Testis (tissue), 2 donors: ENCODE measurements at regions not wholly inside any gene's neighbourhood (a gene's known extent, or its start where the extent isn't known, plus 50 kb on each side); places are given as distances from the start of the nearest gene placed in this dataset.

Source experiments
- DNase-seq: peaks from one replicate; pipeline ENCODE4 v3.0.0-alpha.2; 2019
- H3K27ac ChIP-seq, 2 donors: fragments of 200-600 bp; sonication (generic); one replicate each; pipeline ENCODE4 v1.5.1; 2019
- H3K27me3 ChIP-seq: fragments of 200-600 bp; sonication (generic); one replicate; pipeline ENCODE4 v1.5.1; 2019
- H3K36me3 ChIP-seq: fragments of 200-600 bp; sonication (generic); one replicate; pipeline ENCODE4 v1.5.1; 2017; ENCODE audit warnings: low read depth; ENCODE audit errors: missing control alignments
- H3K4me1 ChIP-seq: fragments of 200-600 bp; sonication (generic); one replicate; pipeline ENCODE4 v1.5.1; 2019
- H3K4me3 ChIP-seq, 2 donors: fragments of 200-600 bp; sonication (generic); one replicate each; pipeline ENCODE4 v1.5.1; 2017 to 2019
- H3K9me3 ChIP-seq: fragments of 200-600 bp; sonication (generic); one replicate; pipeline ENCODE4 v1.5.1; 2017
- CTCF ChIP-seq, 3 experiments: fragments of 450-650 bp in 2 of 3; fragments of 200-600 bp in 1 of 3; sonication (generic) in 1 of 3; IDR thresholded peaks; one replicate each; pipeline ENCODE4 v1.5.1; 2016 to 2019; ENCODE audit warnings: antibody characterized with exemption in 3 of 3, mild to moderate bottlenecking in 2 of 3, moderate library complexity in 1 of 3
- POLR2A ChIP-seq: fragments of 450-650 bp; IDR thresholded peaks from one replicate; pipeline ENCODE4 v1.6.1; 2017; ENCODE audit warnings: antibody characterized with exemption, mild to moderate bottlenecking, moderate library complexity
- WGBS, 2 donors: methylation state at CpG; one replicate each; pipeline ENCODE4 v1.1.5; 2018; 5-methylcytosine and 5-hydroxymethylcytosine counted together
- intact Hi-C: fragments of 100-400 bp; cut with DNase I; formaldehyde crosslinking; loops from one replicate; pipeline ENCODE4 v1.15.1; 2023; ENCODE audit warnings: low total_unique reads

GRCh38 chr13:79966493-79966895 is 374.4 kb downstream of the SPRY2 start:
- H3K4me1 ChIP-seq = no peaks in the 10 kb centered on the region
- H3K4me3 ChIP-seq = no peak overlapping the region
- TF ChIP-seq CTCF (IDR thresholded peaks at IDR 0.05) = no peak
- TF ChIP-seq POLR2A = no peak
- H3K9me3 ChIP-seq = no peaks in the 10 kb centered on the region
- DNase-seq = no peak
- no peak overlapping the region for H3K27ac ChIP-seq
- H3K27me3 ChIP-seq = no peaks in the 10 kb centered on the region
- 59 to 60% methylated on average over 2 of the region's 2 CpGs for WGBS, 2 donors
- intact Hi-C loops = no loop called here
- H3K36me3 ChIP-seq = no peaks in the 10 kb centered on the region

DNA sequence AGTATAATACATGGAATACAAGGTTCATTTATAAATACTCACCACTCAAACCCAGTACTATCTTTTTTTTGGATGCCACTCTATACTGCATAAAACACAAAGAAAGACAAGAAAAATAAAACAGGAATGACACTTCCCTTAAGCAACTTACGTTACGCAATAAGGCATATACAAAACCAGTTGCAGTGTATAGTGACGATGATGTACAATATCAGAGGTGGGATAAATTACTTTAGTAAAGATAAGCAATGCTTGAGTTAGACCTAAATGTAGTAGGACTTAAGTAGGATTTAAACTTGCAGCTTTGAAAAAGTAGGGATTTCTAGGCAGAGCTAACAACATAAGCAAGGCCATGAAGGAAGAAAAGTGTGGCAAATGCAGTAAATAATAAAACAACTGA is 374.9 kb downstream of the SPRY2 start:
- Histone ChIP-seq H3K36me3 (no peaks in the 10 kb centered on the region), H3K27ac (no peak overlapping the region), H3K4me3 (no peak overlapping the region), H3K27me3 (no peaks in the 10 kb centered on the region), H3K9me3 (no peaks in the 10 kb centered on the region), H3K4me1 (no peaks in the 10 kb centered on the region)
- DNase-seq = no peak
- 91 to 96% methylated on average over 3 of the region's 3 CpGs for whole genome bisulfite sequencing, 2 donors
- no peak for TF ChIP-seq CTCF (IDR thresholded peaks at IDR 0.05)
- no peak for TF ChIP-seq POLR2A
- intact Hi-C loops = no loop called here

DNA sequence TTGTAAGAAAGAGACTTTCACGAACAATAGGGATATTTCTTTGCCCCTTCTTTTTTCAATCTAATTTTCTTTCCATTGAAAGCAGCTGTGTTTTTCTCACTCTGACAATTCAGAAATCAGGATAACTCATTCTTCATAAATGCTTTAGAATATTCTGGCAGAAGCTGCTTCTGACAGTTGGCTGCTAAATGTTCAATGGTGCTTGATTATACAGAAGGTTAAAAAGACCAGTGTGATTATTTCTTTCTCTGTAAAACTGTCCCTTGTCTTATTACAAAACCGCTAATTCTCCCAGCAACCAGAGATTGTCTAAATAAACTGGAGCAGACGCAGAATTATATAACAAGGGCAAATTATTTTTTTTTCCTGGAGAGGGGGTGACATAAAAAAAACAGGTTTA is 394.4 kb downstream of the SPRY2 start:
- Histone ChIP-seq H3K4me1 (no peaks in the 10 kb centered on the region), H3K27me3 (no peaks in the 10 kb centered on the region), H3K27ac (no peak overlapping the region), H3K36me3 (no peaks in the 10 kb centered on the region), H3K9me3 (no peaks in the 10 kb centered on the region), H3K4me3 (no peak overlapping the region)
- intact Hi-C loops = no loop called here
- no peak for DNase-seq
- WGBS, 2 donors = 89 to 96% methylated on average over 3 of the region's 3 CpGs
- TF ChIP-seq CTCF (IDR thresholded peaks at IDR 0.05) = no peak
- TF ChIP-seq POLR2A = no peak

DNA sequence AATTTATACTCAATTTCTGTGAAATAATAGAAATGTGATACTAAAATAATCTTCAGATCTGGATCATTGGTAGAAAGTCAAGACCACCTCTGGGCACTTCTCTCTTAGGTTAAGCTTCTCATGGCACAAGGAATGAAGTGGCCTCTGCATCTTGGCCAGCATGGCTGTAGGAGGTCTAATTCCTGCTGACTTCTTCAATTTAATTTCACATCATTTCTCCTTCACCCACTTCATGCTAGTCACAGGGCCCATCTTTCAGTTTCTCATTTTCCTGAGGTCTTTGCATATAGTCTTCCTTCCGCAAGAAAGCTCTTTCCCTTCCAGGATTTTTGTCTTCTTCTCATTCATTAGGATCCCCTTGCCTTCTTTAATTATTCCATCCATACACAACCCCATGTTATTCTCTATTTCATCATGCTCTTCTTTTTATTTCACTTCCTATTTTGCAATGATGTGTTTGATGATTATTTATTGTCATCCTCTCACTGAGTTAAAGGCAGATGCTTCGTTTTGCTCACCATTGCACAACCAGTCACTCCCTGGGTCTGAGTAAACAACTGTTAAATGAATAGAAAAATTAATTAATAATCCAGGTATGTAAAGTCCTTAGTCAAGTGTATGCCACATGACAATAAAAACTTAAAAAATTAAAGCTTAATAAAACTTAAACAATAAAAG is 397.4 kb downstream of the SPRY2 start:
- H3K9me3 ChIP-seq = no peaks in the 10 kb centered on the region
- H3K4me1 ChIP-seq = no peaks in the 10 kb centered on the region
- no peak overlapping the region for H3K4me3 ChIP-seq
- no peak for DNase-seq
- intact Hi-C loops = no loop called here
- no peak for TF ChIP-seq POLR2A
- TF ChIP-seq CTCF (IDR thresholded peaks at IDR 0.05) = no peak
- WGBS, 2 donors = 88 to 92% methylated on average over 2 of the region's 2 CpGs
- no peaks in the 10 kb centered on the region for H3K27me3 ChIP-seq
- H3K27ac ChIP-seq = no peak overlapping the region
- H3K36me3 ChIP-seq = no peaks in the 10 kb centered on the region

- DNase-seq = no peak
- Histone ChIP-seq H3K27ac (no peak overlapping the region), H3K27me3 (no peaks in the 10 kb centered on the region), H3K36me3 (no peaks in the 10 kb centered on the region), H3K4me3 (no peak overlapping the region), H3K4me1 (peaks cover 6% of the 10 kb centered on the region), H3K9me3 (no peaks in the 10 kb centered on the region)
- intact Hi-C loops = no loop called here
- WGBS, 2 donors = 92 to 96% methylated on average over 5 of the region's 5 CpGs
- TF ChIP-seq CTCF (IDR thresholded peaks at IDR 0.05) = no peak
- no peak for TF ChIP-seq POLR2A
These were observed 399.2 kb downstream of the SPRY2 start for GRCh38 chr13:79941752-79942151.
